ENCODE measurements at regions not wholly inside any gene's neighbourhood (a gene's known extent, or its start where the extent isn't known, plus 50 kb on each side); places are given as distances from the start of the nearest gene placed in this dataset.
"Not testable (repeated sequence)": the region's sequence is repeated elsewhere in the genome, so short reads cannot be mapped to it uniquely, and the experiment has no call there.

- TF ChIP-seq CTCF, POLR2A (IDR thresholded peaks at IDR 0.05): not testable (repeated sequence)
These were observed 144.4 kb downstream of the ZNF22 start for GRCh38 chr10:45145143-45145542.

All from testis (tissue), 2 donors.